ENCODE measurements at regions not wholly inside any gene's neighbourhood (a gene's known extent, or its start where the extent isn't known, plus 50 kb on each side); places are given as distances from the start of the nearest gene placed in this dataset.
A peak's percentile ranks its signal among the peaks of the same experiment; 100 is the strongest.
"Not testable (repeated sequence)": the region's sequence is repeated elsewhere in the genome, so short reads cannot be mapped to it uniquely, and the experiment has no call there.

DNA sequence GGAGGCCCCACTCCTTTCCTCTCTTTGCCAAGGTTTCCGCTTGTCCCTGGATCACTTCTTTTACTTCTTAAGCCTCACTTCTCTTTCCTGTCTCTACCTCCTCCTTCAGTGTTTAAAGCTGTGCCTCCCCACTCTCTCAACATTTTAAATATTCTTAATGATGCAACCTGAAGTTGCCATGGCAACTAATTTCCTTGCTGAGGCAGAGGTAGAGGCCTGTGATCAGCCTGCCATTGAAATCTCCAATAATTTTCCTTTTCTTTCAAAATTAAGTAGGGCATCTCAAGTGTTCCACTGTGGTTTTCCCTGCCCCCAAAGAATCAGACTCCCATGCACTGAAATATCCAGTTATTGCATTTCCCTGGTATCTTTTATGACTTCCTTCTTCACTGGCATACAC, 108.6 kb upstream of the VRK1 start:
- no peak for DNase-seq

DNA sequence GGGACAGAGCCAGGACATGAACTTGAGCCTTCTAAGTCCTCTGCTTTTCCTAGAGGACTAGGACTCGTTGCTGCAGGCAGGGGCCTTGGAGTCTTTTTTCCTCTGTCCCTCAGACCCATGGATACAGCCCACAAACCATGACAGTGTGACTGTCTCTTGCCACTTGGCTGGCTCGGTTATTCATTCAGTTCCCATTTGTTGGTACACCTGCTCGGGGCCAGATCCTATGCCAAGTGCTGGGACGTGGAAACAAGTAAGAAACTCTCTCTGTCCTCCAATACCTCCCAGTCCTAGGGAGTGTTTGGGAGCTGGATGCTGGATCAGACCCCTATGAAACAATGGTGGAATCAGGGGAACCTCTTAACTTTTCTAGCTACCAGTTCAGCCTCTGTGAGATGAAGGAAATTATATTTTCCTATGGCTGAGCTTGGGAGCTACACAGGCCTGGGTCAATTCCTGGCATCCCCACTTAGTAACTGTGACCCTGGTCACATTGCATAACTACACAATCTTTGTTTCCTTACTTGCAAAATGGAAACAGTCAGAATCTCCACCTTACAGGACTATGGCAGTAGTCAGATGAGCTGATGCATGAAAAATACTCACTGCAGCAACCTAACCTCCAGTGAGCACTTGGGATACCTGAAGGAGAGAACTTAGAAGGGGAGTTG, 106.3 kb upstream of the VRK1 start:
- no peak for DNase-seq

DNA sequence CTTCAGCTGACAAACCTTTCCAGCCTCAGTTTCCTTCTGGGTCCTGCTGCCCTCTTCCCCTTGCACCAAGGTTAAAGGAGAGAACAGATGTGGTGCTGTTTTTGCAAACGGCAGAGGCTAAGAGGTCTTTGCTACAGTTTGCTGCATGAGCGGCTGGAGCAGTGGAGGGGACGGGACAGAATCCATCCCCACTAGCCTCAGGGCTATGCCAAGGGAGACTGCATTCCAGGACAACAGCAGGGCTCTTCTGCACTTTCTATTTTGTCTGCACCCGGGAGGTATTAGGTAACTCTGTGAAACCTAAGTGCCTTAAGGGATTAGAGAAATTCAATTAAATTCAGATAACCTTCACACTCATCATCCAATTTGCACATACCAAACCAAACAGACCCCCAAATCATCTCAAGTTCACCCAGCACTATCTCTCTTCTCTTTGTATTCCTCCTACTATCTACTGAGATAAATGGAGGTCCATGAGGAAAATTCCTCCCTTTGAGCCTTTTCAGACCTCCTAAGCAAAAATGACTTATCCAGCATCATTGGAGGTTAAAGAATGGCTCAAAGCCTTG, 103.8 kb upstream of the VRK1 start:
- no peak for DNase-seq

DNA sequence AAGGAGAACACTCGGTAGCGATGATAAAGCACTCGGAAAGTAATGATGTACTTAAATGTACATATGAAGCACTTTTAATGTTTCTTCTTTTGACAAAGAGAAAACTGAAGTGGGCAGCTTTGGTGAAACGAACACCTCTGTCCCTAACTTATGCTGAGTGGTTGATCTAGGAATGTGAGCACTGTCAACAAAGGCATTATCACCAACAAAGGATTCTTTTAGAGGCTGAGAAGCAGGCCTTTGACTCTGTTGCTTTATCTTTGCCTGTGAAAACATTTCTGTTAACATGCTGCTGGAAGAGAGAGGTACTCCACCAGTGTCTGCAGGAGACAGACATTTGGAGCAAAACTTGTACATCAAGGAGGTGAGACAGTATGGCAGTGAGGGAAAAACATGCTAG, 103.2 kb upstream of the VRK1 start:
- DNase-seq, result no peak

DNA sequence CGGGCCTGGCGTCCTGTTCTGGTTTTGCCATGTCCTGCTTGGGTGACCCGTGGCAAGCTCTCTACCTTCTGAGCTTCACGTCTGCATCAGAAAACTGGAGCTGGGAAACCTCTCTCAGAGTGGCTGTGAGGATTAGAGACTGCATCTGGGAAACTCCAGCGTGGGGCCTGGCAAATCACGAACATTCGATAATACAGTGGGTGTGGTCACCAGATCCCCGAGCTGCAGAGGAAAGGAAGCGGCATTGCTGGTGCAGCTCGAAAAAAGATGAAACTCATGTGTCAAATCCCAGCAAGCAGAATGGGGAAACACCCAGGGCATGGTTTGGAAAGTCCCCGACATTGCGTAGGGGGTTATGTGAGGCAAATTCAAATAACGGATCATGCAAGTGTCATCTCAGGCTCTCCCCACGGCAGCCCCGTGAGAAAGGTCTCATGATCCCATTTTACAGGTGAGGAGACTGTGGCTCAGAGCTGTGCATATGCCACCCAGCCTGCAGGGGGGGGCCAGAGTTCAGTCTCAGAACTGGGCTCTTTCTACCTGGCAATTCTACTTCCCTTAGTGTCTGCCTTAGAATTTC, 98.1 kb upstream of the VRK1 start:
- DNase-seq, result peak in 3 of 4 experiments; percentile 1 to 27 (median 16)

DNA sequence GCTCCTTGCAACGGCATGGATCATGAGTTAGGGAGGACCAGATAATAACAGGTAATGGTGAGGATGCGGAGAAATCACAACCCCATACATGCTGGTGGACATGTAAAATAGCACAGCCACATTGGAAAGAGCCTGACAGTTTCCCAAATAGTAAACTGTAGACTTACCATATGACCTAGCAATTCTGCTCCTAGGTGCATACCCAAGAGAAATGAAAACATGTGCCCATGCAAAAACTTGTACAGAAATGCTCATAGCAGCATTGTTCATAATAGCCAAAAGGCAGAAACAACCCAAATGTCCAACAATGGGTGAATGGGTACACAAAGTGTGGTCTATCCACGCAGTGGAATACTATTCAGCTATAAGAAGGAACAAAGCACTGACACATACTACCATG, 97.5 kb upstream of the VRK1 start:
- no peak for DNase-seq

DNA sequence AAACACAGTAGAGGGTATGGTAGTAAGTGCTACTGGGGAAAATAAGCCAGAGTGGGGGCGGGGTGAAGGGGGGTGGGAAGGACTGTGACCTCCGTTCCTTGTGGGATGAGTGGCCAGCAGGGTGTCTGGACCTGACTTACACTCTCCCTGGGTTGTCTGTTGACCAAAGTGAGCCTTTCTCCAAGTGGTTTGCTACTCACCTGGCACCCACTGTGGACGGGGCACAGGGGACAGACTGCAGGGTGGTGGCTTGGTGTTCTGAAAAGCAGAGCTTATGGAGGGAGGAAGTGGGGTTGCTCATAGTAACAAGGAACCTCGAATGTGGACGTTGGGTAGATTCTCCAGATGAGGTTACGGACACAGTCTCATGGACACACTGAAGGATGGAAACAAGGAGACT, 94.4 kb upstream of the VRK1 start:
- no peak for DNase-seq

DNA sequence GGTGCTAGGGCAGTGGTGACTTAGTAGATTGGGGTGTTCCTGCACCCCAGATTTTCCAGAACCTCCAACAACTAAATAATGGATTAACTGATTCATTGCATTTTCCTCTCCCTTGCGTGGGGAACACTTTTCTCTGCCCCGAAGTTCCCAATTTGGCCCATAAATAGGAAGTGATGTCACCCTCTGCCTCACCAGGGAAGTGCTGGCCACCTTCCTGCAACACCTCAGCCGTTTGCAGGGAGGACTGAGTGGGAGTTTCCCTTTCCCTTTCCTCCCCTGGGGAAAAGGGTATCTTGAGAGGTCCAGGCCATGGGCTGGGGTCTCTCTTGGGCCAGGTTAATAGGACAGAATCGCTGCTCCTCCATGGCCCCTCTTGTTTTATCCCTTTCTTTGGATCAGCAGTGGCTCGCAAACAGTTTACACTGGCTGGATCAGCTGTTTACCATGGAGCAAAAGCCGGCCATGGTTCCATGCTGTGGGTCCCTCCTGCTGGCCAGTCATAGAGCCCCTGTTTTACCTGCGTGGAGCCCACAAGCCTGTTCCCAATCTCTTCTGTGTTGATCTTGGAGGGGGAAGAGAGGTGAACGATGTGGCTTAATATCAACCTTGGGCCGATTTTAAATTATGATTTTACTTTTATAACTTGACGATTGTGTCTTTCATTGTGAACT, 91.6 kb upstream of the VRK1 start:
- DNase-seq, result peak in 3 of 4 experiments; percentile 12 to 34 (median 32)

DNA sequence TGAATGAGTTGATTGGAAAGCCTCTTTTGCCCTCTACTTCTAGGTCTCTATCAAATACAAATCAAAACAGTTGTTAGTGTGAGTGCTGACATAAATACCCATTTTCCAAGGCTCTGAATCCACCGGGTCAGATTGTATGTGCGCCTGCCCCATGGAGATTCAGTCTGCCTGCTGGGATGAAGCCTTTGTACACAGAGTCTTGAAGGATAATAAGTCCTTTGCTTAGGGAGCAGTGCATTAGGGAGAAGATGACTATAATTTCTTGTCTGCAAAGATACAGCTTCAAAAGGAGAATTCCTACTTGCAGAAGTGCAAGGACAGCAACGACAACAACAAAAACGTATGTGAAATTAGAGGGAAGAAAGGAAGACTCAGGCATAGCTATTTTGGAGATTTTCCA, 90.3 kb upstream of the VRK1 start:
- no peak for DNase-seq

DNA sequence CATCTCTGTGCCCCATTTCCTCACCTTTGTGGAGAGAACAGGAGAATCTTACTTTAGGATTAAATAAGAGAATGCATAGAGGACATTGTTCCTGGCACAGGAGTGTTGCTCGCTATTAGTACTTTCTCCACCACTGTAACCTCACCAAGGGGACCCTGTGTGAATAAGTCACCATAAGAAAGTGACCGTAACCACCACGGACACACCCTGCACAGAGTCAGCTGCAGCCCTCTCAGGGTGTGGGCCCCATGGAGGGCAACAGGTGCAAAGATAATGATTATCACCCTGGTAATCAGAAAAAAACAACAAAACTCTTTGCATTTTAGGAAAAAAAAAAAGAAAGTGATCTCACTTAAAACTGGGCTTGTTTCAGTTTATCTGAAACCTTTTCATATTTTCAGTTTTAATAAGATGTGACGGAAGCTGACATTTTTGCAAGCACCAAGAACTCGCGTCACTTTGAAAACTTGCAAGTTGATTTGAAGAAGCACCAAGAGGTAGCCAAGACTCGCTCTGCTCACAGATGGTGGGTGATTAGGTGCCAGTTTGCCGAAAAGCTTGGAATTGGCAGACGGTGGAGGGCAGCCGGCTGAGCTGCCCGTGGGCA, 87.0 kb upstream of the VRK1 start:
- DNase-seq, result no peak

DNA sequence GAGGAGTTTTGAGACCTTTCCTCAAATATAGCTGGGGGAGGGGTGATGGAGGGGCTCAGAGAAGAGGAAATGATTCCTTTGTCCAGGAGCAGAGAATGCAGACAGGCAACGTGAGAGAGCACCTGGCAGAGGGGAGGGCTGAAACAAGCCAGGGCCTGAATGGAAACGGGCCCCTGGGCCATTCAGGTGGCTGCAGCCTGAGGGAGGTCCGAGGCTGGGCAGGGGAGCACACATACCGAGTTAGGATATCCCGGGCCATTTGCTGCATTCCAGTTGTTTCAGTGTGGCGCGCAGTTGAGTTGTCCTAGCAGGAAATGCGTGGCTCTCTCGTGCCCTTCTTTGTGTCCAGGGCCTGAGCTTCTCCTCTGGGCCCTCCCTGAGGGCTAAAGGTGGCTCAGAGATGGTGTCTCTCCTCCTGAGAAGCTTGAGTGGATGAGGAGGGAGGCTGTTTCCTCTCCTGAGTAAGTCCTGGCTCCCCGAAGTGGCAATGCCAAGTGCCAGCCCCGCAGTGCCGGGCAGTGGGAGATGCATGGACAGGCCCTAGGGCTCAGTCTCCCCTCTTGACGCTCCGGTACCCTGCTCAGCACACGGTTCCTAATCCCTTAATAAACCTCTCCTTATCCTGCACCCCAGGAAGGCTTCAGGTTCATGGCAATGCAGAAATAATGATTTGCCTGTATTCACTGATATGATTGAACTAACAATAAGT, 85.5 kb upstream of the VRK1 start:
- no peak for DNase-seq

DNA sequence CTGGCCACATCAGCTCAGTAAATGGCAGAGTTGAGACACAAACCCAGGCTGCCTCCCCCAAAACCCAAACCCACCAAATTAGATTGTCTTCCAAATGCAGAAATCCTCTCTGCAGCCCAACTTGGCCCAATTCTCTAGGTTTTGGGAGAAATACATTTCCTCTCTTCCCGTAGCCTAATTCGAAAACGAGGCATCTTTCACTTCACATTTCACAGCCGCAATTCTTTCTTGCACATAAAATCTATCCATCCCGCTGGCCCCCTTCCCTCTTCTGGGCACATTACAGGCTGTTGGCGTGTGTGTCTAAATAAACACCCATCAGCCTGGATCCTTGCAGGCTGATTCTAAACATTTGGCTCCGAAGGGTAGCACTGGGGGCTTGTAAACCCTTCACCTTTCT, 83.8 kb upstream of the VRK1 start:
- DNase-seq, result no peak

DNA sequence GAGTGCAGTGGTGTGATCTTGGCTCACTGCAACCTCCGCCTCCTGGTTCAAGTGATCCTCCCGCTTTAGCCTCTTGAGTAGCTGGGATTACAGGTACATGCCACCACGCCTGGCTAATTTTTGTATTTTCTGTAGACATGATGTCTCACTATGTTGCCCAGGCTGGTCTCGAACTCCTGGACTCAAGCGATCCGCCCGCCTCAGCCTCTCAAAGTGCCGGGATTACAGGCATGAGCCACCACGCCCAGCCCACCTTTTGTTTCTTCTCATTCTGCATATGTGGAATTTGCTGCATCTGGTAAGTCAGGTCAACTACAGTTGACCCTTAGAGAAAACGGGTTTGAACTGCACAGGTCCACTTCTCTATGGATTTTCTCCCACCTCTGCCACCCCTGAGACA, 82.6 kb upstream of the VRK1 start:
- not testable (repeated sequence) for DNase-seq

DNA sequence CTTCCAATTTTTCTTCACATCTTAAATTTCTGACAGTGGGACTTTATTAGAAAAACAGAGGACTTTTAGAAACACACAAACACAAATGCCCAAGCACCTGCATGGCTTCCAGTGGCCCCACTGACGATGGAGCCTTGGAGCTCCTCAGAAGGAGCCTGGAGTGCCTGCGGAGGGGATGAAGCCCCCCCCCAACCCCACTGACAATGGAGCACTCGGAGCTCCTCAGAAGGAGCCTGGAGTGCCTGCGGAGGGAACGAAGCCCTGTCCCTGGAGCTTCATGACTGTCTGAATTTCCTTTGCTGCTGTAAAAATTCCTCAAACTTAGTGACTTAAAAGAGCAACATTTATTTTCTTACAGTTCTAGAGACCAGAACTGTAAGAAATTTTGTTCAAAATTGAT, 80.1 kb upstream of the VRK1 start:
- no peak for DNase-seq

DNA sequence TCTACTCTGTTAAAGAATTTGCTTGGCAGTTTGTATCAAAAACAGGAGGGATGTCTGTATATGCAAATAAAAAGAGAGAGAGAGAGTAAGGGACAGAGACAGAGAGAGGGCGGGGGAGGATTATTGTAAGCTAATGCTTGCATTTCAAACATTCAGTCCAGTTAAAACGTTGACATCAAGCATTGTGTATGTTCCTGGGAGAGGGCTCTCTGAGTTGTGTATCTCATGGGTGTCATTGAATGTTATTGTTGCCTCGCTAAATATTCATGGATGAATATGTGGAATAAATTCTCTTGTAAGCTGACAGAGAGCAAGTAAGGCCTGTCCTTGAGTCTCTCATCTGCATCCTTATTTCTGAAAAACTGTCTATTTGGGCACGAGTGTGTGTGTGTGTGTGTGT, 78.8 kb upstream of the VRK1 start:
- DNase-seq, result no peak

DNA sequence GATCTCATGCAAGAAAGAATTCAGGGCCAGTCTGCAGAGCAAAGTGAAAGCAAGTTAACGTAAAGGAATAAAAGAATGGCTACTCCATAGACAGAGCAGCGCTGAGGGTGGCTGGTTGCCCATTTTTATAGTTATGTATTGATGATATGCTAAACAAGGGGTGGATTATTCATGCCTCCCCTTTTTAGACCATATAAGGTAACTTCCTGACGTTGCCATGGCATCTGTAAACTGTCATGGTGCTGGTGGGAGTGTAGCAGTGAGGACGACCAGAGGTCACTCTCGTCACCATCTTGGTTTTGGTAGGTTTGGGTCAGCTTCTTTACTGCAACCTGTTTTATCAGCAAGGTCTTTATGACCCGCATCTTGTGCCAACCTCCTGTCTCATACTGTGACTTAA, 76.5 kb upstream of the VRK1 start:
- DNase-seq, result not testable (repeated sequence)

DNA sequence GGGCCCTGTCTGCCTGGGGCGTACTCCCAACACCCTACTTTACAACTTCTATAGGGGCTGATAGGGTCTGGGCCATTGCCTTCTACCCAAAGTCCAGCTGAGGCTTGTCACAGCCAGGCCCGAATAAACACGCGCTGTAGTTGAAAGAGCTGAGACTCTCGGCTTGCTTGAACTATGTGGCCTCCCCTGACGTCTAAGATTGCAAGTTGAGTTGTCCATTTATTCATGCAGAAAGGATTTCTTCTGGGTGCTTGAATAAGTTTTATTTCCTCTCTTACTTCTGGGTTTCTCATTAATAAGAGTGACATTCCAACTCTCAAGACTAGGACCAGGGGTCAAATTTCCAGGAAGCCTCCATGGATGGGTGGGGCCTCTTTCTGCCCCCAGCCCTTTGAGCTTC, 74.4 kb upstream of the VRK1 start:
- no peak for DNase-seq

DNA sequence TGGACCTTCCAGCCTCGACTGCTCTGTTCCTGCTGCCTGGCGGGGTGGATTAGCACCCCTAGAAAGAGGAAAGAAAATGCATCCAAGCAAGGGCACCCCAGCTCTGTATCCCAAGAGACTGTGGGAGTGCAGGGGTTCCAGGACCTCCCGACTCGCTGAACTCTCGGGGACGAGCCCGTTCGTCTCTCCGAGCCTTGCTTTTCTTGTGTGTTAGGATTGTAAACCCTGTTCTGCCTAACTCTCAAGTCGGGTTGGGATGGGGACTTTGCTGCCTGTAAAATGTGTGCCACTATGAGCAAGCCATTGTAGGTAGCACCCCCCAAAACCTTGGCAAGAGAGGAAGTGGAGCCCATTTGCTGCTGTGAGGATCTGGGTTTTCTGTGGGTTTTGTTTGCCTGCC, 73.2 kb upstream of the VRK1 start:
- no peak for DNase-seq

DNA sequence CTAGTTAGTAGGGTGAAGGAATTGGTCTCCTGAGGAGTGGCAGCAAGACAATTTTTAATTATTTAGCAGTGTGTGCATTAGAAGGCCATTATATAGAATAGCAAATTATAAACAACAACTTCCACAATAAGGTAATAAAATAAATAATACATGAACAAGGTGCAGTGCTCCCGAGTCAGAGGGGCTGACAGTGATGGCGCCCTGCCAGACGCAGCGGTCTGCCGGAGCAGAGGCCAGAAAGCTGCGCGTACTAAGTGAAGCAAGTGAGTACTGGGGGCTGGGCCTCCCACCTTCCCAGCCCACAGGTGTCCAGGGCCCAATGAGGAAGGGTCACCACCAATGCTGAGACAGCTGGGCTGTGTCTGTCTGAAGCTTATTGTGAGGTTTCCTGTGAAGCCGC, 72.0 kb upstream of the VRK1 start:
- DNase-seq, result no peak

DNA sequence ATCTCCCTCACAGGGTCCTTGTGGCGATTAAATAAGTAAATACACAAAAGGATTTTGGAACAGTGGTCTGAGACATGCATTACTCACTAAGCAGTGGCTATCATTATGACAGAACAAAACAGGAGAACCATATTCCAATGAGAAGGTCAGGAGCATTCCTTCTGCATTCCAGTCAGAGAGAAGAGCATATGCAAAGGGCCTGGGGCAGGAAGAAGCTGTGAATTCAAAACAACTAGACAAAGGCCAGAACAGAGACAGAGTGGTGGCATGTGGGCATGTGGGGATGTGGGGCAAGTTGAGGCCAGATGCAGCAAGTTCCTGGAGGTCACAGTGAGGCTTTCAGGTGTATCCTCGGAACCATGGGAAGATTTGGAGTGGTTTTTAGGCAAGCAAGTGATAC, 70.1 kb upstream of the VRK1 start:
- no peak for DNase-seq

DNA sequence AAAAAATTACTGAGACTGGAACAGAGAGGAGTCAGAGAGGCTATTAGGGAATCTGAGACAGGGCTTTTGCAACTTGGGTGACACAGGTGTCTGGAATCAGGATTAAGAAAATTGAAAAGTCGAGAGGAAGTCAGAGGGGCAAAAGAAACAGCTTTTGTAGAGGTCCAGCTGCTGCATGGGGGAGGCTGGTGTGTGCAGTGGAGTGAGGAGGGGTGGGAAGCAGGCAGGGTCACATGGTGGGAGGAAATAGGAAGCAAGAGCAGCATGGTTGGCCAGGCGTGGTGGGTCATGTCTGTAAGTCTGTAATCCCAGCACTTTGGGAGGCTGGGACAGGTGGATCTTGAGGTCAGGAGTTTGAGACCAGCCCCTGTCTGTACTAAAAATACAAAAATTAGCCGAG, 69.7 kb upstream of the VRK1 start:
- no peak for DNase-seq

DNA sequence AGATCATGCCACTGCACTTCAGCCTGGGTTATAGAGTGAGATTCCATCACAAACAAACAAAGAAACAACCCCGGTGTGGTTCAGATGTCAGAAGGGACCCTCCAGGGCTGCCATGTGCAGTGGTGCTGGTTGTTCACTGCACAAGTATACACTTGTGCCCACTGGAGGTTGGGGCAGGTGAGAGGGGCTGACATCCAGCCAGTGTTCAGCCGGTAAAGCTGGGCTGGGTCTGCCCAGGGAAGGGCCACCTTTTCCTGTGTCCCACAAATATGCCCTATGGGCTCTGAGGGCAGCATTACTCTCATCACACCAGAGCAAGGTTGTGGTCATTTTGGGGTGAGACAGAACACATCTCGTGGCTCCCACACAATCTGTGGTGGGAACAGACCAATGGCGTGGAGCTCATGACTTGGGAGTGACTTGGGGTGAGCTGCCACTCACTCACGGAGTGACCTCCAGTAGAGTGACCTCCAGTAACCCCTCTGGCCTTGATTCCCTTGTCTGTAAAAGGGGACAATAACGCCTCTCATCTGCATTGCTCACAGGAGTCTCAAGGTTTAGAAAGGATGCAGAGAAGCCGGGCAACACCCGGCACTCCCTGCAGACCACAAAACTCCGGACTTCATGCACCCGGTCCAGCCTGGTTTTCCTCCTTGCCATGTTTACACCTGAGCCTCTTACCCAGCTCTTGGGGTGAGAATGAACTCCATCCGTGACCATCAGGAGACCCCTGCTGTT, 69.0 kb upstream of the VRK1 start:
- DNase-seq, result no peak

Data from suppressor macrophage (primary cell).